Psoas muscle (tissue), 7 donors: ENCODE measurements at regions not wholly inside any gene's neighbourhood (a gene's known extent, or its start where the extent isn't known, plus 50 kb on each side); places are given as distances from the start of the nearest gene placed in this dataset.

Experiments used
- ATAC-seq, 4 donors: fragments of 200-7000 bp; cut with Tn5 transposase; one replicate each; pipeline ENCODE4 v1.9.1; 2020; ENCODE audit warnings: moderate library complexity in 3 of 4, mild to moderate bottlenecking in 2 of 4
- DNase-seq, 2 donors: peaks; one replicate each; pipeline ENCODE4 v3.0.0-alpha.2; 2020
- H3K27ac ChIP-seq: fragments of 200-600 bp; one replicate; pipeline ENCODE4 v1.8.0; 2022
- H3K27me3 ChIP-seq, 3 donors: fragments of 200-600 bp in 1 of 3; one replicate each; pipeline versions ENCODE4 v1.6.1 to v1.8.0; 2013 to 2022; ENCODE audit warnings: low read length in 2 of 3, mild to moderate bottlenecking in 2 of 3, moderate library complexity in 1 of 3; ENCODE audit not compliant: insufficient read depth in 3 of 3
- H3K36me3 ChIP-seq, 2 donors: fragments of 200-600 bp in 1 of 2; one replicate each; pipeline versions ENCODE4 v1.6.1 to v1.8.0; 2013 to 2022; ENCODE audit warnings: low read depth in 1 of 2, mild to moderate bottlenecking in 1 of 2, moderate library complexity in 1 of 2; ENCODE audit not compliant: insufficient read depth in 1 of 2
- H3K4me1 ChIP-seq: fragments of 200-600 bp; one replicate; pipeline ENCODE4 v1.8.0; 2022
- H3K4me3 ChIP-seq: fragments of 200-600 bp; one replicate; pipeline ENCODE4 v1.8.0; 2022; ENCODE audit warnings: mild to moderate bottlenecking
- H3K9me3 ChIP-seq: fragments of 200-600 bp; one replicate; pipeline ENCODE4 v1.8.0; 2022
- CTCF ChIP-seq: fragments of 200-600 bp; IDR thresholded peaks from one replicate; pipeline ENCODE4 v1.8.0; 2022; ENCODE audit warnings: antibody characterized with exemption
- whole genome bisulfite sequencing, 3 donors: extraction: QIAGEN DNeasy Blood & Tissue Kit; methylation state at CpG; one replicate each; pipeline versions ENCODE4 v1.1.6 to v1.1.7; 2013; 5-methylcytosine and 5-hydroxymethylcytosine counted together
- intact Hi-C, 2 donors: fragments of 100-400 bp; cut with DNase I; formaldehyde crosslinking; loops; one replicate each; pipeline versions ENCODE4 v1.11.0 to v1.14.2; 2022
- donor health status: healthy with polysubstance abuse.
- donor health status: DM: no; HTN: no; CAD: no; lungs with moderate emphysema.
- donor health status: Bipolar disorder and iron deficiency.
- donor health status: healthy.
- donor health status: DM: yes; HTN: yes; CAD: no.
- donor health status: DM: no; HTN: no; CAD: no.
- donor health status: DM: yes; HTN: yes; CAD: no.

GRCh38 chr17:77685881-77686486, 272.5 kb upstream of the TNRC6C start:
- no peaks in the 10 kb centered on the region for H3K36me3 ChIP-seq
- H3K4me3 ChIP-seq, result no peak overlapping the region
- H3K4me1 ChIP-seq, result peaks cover 2% of the 10 kb centered on the region
- H3K27ac ChIP-seq, result no peak overlapping the region
- no peak for ATAC-seq
- intact Hi-C loops, result no loop called here
- H3K27me3 ChIP-seq, result peaks cover 0 to 6% (median 4%) of the 10 kb centered on the region in 3 donors
- no peaks in the 10 kb centered on the region for H3K9me3 ChIP-seq
- 95 to 100% (median 97%) methylated on average over 3 of the region's 3 CpGs for WGBS, 3 donors
- no peak for TF ChIP-seq CTCF
- DNase-seq, result no peak

- no peaks in the 10 kb centered on the region for H3K36me3 ChIP-seq
- ATAC-seq, result no peak
- intact Hi-C loops, result no loop called here
- no peak for TF ChIP-seq CTCF
- no peak overlapping the region for H3K27ac ChIP-seq
- H3K4me3 ChIP-seq, result no peak overlapping the region
- H3K9me3 ChIP-seq, result no peaks in the 10 kb centered on the region
- DNase-seq, result no peak
- WGBS, 3 donors, result 83 to 90% (median 89%) methylated on average over 8 of the region's 8 CpGs
- peaks cover 0 to 13% (median 8%) of the 10 kb centered on the region in 3 donors for H3K27me3 ChIP-seq
- peaks cover 2% of the 10 kb centered on the region for H3K4me1 ChIP-seq
Observed at GRCh38 chr17:77686903-77687302, 271.6 kb upstream of the TNRC6C start.

GRCh38 chr17:77687417-77687816, 271.1 kb upstream of the TNRC6C start:
- Histone ChIP-seq H3K36me3 (no peaks in the 10 kb centered on the region), H3K9me3 (no peaks in the 10 kb centered on the region), H3K27me3 (peaks cover 0 to 13% (median 8%) of the 10 kb centered on the region in 3 donors), H3K4me1 (no peaks in the 10 kb centered on the region), H3K27ac (no peak overlapping the region), H3K4me3 (no peak overlapping the region)
- no peak for DNase-seq
- WGBS, 3 donors, result 92 to 95% (median 93%) methylated on average over 6 of the region's 6 CpGs
- no peak for ATAC-seq
- intact Hi-C loops, result no loop called here
- no peak for TF ChIP-seq CTCF

- Histone ChIP-seq H3K4me1 (no peaks in the 10 kb centered on the region), H3K9me3 (no peaks in the 10 kb centered on the region), H3K27me3 (peaks cover 0 to 13% (median 10%) of the 10 kb centered on the region in 3 donors), H3K36me3 (no peaks in the 10 kb centered on the region), H3K4me3 (no peak overlapping the region), H3K27ac (no peak overlapping the region)
- DNase-seq, result no peak
- no peak for TF ChIP-seq CTCF
- WGBS, 3 donors, result 95 to 98% (median 97%) methylated on average over 16 of the region's 16 CpGs
- ATAC-seq, result no peak
- intact Hi-C loops, result no loop called here
Observed at GRCh38 chr17:77687921-77688320, 270.6 kb upstream of the TNRC6C start.

GRCh38 chr17:77688369-77688768, 270.1 kb upstream of the TNRC6C start:
- no peak for DNase-seq
- Histone ChIP-seq H3K36me3 (no peaks in the 10 kb centered on the region), H3K27me3 (peaks cover 0 to 13% (median 10%) of the 10 kb centered on the region in 3 donors), H3K4me1 (no peaks in the 10 kb centered on the region), H3K27ac (no peak overlapping the region), H3K4me3 (no peak overlapping the region), H3K9me3 (no peaks in the 10 kb centered on the region)
- whole genome bisulfite sequencing, 3 donors, result 51 to 55% (median 52%) methylated on average over 4 of the region's 4 CpGs
- no peak for TF ChIP-seq CTCF
- intact Hi-C loops, result no loop called here
- no peak for ATAC-seq
